Peyer's patch (tissue), 4 donors: ENCODE measurements at regions not wholly inside any gene's neighbourhood (a gene's known extent, or its start where the extent isn't known, plus 50 kb on each side); places are given as distances from the start of the nearest gene placed in this dataset.

Source experiments
- CTCF ChIP-seq, 6 experiments: fragments of 450-650 bp in 4 of 6; fragments of 200-600 bp in 2 of 6; sonication (generic) in 1 of 6; IDR thresholded peaks; one replicate each; pipeline ENCODE4 v1.5.1; 2017 to 2019; ENCODE audit warnings: antibody characterized with exemption in 6 of 6, mild to moderate bottlenecking in 3 of 6, moderate library complexity in 1 of 6
- POLR2A ChIP-seq, 2 donors: fragments of 450-650 bp; IDR thresholded peaks; one replicate each; pipeline ENCODE4 v1.5.1; 2017; ENCODE audit warnings: antibody characterized with exemption in 2 of 2, mild to moderate bottlenecking in 2 of 2, moderate library complexity in 2 of 2

- TF ChIP-seq CTCF (IDR thresholded peaks at IDR 0.05): no peak
- no peak for TF ChIP-seq POLR2A (IDR thresholded peaks at IDR 0.05)
Observed at GRCh38 chr6:169862043-169862891, 110.8 kb downstream of the ERMARD start.
